Neuronal stem cell (in vitro differentiated cells): ENCODE measurements at regions not wholly inside any gene's neighbourhood (a gene's known extent, or its start where the extent isn't known, plus 50 kb on each side); places are given as distances from the start of the nearest gene placed in this dataset.
"Not testable (repeated sequence)": the region's sequence is repeated elsewhere in the genome, so short reads cannot be mapped to it uniquely, and the experiment has no call there.

Experiments used
- DNase-seq: peaks from one replicate; pipeline ENCODE4 v3.0.0-alpha.2; 2013; ENCODE audit warnings: low spot score
- H2AFZ ChIP-seq: one replicate; pipeline ENCODE4 v1.6.1; 2013; ENCODE audit warnings: mild to moderate bottlenecking, low read length, inconsistent platforms
- H2AK5ac ChIP-seq: 2 replicates; pipeline ENCODE4 v1.6.1; 2013; ENCODE audit warnings: low read depth, mild to moderate bottlenecking, inconsistent platforms, low read length, moderate library complexity, mixed read lengths
- H2BK120ac ChIP-seq: 2 replicates; pipeline ENCODE4 v1.6.1; 2013; ENCODE audit warnings: low read depth, mild to moderate bottlenecking, inconsistent platforms, low read length, moderate library complexity, mixed read lengths
- H2BK12ac ChIP-seq: one replicate; pipeline ENCODE4 v1.6.1; 2013; ENCODE audit warnings: low read length, inconsistent platforms
- H2BK15ac ChIP-seq: 2 replicates; pipeline ENCODE4 v1.6.1; 2013; ENCODE audit warnings: mild to moderate bottlenecking, low read length, inconsistent platforms, mixed read lengths
- H2BK5ac ChIP-seq: one replicate; pipeline ENCODE4 v1.6.1; 2013; ENCODE audit warnings: inconsistent platforms, mild to moderate bottlenecking, low read length, moderate library complexity
- H3K14ac ChIP-seq: one replicate; pipeline ENCODE4 v1.6.1; 2013; ENCODE audit warnings: low read length, inconsistent platforms
- H3K18ac ChIP-seq: 2 replicates; pipeline ENCODE4 v1.6.1; 2013; ENCODE audit warnings: low read length, inconsistent platforms
- H3K23ac ChIP-seq: 2 replicates; pipeline ENCODE4 v1.6.1; 2013; ENCODE audit warnings: low read depth, mild to moderate bottlenecking, mixed read lengths, low read length, inconsistent platforms; ENCODE audit not compliant: poor library complexity
- H3K27ac ChIP-seq: replicated peaks from 3 replicates; pipeline ENCODE4 v1.5.1; 2013; ENCODE audit warnings: low read length, inconsistent platforms
- H3K27me3 ChIP-seq, 3 experiments: 2 replicates each; pipeline ENCODE4 v1.6.1; 2013; ENCODE audit warnings: low read length in 3 of 3, mild to moderate bottlenecking in 2 of 3, inconsistent platforms in 1 of 3, low read depth in 1 of 3, mixed read lengths in 1 of 3, moderate library complexity in 1 of 3; ENCODE audit not compliant: control insufficient read depth in 3 of 3, insufficient read depth in 3 of 3
- H3K36me3 ChIP-seq, 2 donors: replicated peaks in 1 of 2; 2 replicates each; pipeline ENCODE4 v1.6.1; 2013; ENCODE audit warnings: low read length in 2 of 2; ENCODE audit not compliant: control insufficient read depth in 2 of 2, insufficient read depth in 2 of 2
- H3K4ac ChIP-seq: 2 replicates; pipeline ENCODE4 v1.6.1; 2013; ENCODE audit warnings: inconsistent platforms, mild to moderate bottlenecking, low read length, moderate library complexity
- H3K4me1 ChIP-seq, 2 donors: 1 replicate in 1 of 2; 2 replicates in 1 of 2; pipeline ENCODE4 v1.6.1; 2013; ENCODE audit warnings: low read length in 2 of 2, low read depth in 1 of 2; ENCODE audit not compliant: control insufficient read depth in 2 of 2, insufficient read depth in 1 of 2
- H3K4me2 ChIP-seq: one replicate; pipeline ENCODE4 v1.6.1; 2013; ENCODE audit warnings: mild to moderate bottlenecking, low read length, inconsistent platforms; ENCODE audit not compliant: insufficient read depth, poor library complexity, severe bottlenecking
- H3K4me3 ChIP-seq, 2 donors: 2 replicates each; pipeline ENCODE4 v1.5.1; 2013; ENCODE audit warnings: low read length in 2 of 2, mild to moderate bottlenecking in 2 of 2, inconsistent platforms in 1 of 2, moderate library complexity in 1 of 2
- H3K79me1 ChIP-seq: one replicate; pipeline ENCODE4 v1.6.1; 2013; ENCODE audit warnings: low read depth, mild to moderate bottlenecking, inconsistent platforms, low read length, moderate library complexity
- H3K9ac ChIP-seq: one replicate; pipeline ENCODE4 v1.6.1; 2013; ENCODE audit warnings: mild to moderate bottlenecking, low read depth, low read length, inconsistent platforms; ENCODE audit not compliant: poor library complexity
- H3K9me3 ChIP-seq, 2 donors: replicated peaks in 1 of 2; 2 replicates each; pipeline versions ENCODE3 to v1.6.1; 2013; ENCODE audit warnings: low read length in 2 of 2, mild to moderate bottlenecking in 2 of 2, inconsistent platforms in 1 of 2, low read depth in 1 of 2, mixed read lengths in 1 of 2, moderate library complexity in 1 of 2; ENCODE audit not compliant: control insufficient read depth in 2 of 2, insufficient read depth in 1 of 2
- H4K8ac ChIP-seq: one replicate; pipeline ENCODE4 v1.6.1; 2013; ENCODE audit warnings: low read depth, mild to moderate bottlenecking, inconsistent platforms, low read length, moderate library complexity
- H4K91ac ChIP-seq: one replicate; pipeline ENCODE4 v1.6.1; 2013; ENCODE audit warnings: low read length, low read depth, mild to moderate bottlenecking, inconsistent platforms; ENCODE audit not compliant: poor library complexity
- WGBS, 2 donors: extraction: QIAGEN DNeasy Blood & Tissue Kit; methylation state at CpG; one replicate each; pipeline ENCODE4 v1.1.7; 2013; ENCODE audit warnings: missing lambda C conversion rate in 2 of 2, mixed read lengths in 1 of 2; ENCODE audit not compliant: insufficient read length in 2 of 2, insufficient replicate concordance in 1 of 2; ENCODE audit errors: extremely low coverage in 2 of 2; 5-methylcytosine and 5-hydroxymethylcytosine counted together

DNA sequence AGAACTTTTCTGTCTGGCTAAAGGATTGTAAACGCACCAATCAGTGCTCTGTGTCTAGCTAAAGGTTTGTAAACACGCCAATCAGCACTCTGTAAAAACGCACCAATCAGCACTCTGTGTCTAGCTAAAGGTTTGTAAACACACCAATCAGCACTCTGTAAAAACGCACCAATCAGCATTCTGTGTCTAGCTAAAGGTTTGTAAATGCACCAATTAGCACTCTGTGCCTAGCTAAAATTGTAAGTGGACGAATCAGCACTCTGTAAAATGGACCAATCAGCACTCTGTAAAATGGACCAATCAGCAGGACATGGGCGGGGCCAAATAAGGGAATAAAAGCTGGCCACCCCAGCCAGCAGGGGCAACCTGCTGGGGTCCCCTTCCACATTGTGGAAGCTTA lies 134.1 kb downstream of the PSAT1 start:
- H2BK12ac ChIP-seq, H3K4me1 ChIP-seq, DNase-seq, H3K27me3 ChIP-seq, H3K14ac ChIP-seq, H3K4me3 ChIP-seq, H3K18ac ChIP-seq, H2BK120ac ChIP-seq, H4K91ac ChIP-seq, H4K8ac ChIP-seq, H3K9me3 ChIP-seq, H3K4me2 ChIP-seq, H3K4ac ChIP-seq, H3K79me1 ChIP-seq, H3K23ac ChIP-seq, H3K27ac ChIP-seq, H2BK15ac ChIP-seq, H2AK5ac ChIP-seq, H2AFZ ChIP-seq, H3K36me3 ChIP-seq, H2BK5ac ChIP-seq, H3K9ac ChIP-seq: not testable (repeated sequence)
- WGBS, 2 donors: no CpG with 5 or more reads among the region's 6 CpGs

DNA sequence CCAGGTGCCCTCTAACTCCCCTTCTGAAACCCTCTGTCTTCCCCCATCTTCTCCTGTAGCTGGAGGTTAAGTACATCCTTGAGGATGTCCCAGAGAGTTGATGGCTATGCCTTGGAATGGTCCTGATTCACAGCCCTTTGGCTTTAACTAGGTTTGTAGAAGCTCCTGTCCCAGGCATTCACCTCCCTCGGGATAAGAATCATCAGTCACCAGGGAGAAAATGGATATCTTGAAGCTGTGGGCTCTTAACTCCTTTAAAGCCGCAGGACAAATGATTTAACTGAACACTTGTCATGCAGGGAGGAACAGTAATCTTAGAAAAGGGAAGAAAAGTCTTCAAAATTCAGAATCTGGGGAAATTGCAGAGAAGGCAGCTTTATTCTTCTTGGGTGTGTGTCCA lies 139.9 kb downstream of the PSAT1 start:
- Histone ChIP-seq H3K27me3 (no peaks in the 10 kb centered on the region), H2AFZ (no peak overlapping the region), H2BK120ac (no peak overlapping the region), H2BK15ac (no peak overlapping the region), H3K36me3 (no peaks in the 10 kb centered on the region), H3K4me2 (no peak overlapping the region), H3K79me1 (no peaks in the 10 kb centered on the region), H3K4me1 (peaks cover 16 to 30% of the 10 kb centered on the region in 2 donors), H3K27ac (peak overlapping the region; percentile 86), H2BK5ac (no peak overlapping the region), H3K4me3 (no peak overlapping the region), H2BK12ac (no peak overlapping the region), H3K14ac (no peak overlapping the region), H3K4ac (no peak overlapping the region), H2AK5ac (no peak overlapping the region), H3K23ac (no peak overlapping the region), H3K9ac (no peak overlapping the region), H4K8ac (no peak overlapping the region), H3K18ac (peak overlapping the region; percentile 17), H4K91ac (no peak overlapping the region), H3K9me3 (no peaks in the 10 kb centered on the region)
- WGBS, 2 donors: no CpG with 5 or more reads among the region's 2 CpGs
- DNase-seq: no peak

GRCh38 chr9:78437296-78437695 lies 140.4 kb downstream of the PSAT1 start:
- Histone ChIP-seq H3K4me1 (peaks cover 16 to 30% of the 10 kb centered on the region in 2 donors), H3K9me3 (no peaks in the 10 kb centered on the region), H2BK5ac (no peak overlapping the region), H2AFZ (no peak overlapping the region), H2BK120ac (no peak overlapping the region), H3K14ac (no peak overlapping the region), H3K36me3 (no peaks in the 10 kb centered on the region), H3K18ac (no peak overlapping the region), H3K79me1 (no peaks in the 10 kb centered on the region), H3K4ac (no peak overlapping the region), H3K27me3 (no peaks in the 10 kb centered on the region), H2BK12ac (no peak overlapping the region), H2AK5ac (no peak overlapping the region), H3K23ac (no peak overlapping the region), H4K91ac (no peak overlapping the region), H4K8ac (no peak overlapping the region), H3K4me3 (no peak overlapping the region), H3K27ac (peak overlapping the region; percentile 86), H3K4me2 (no peak overlapping the region), H3K9ac (no peak overlapping the region), H2BK15ac (no peak overlapping the region)
- no CpG with 5 or more reads among the region's 2 CpGs for WGBS, 2 donors
- DNase-seq: no peak

DNA sequence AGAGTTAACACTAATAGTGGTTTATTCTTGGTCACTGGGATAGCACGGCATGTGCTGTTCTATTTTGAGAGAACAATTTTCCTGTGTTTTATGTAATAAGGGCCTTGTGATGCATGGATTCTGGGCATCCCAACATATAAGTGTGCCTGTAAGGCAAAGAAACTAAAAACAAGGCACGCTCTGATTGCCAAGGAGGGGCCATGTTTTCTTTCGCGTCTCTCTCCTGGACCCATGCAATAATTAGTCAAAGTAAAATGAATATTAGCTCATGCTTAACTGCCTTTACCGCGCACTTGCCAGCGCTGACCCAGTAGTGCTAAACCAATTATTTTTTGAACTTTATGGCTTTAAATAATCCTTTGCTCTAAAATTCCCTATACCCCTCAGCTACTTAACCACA lies 140.9 kb downstream of the PSAT1 start:
- Histone ChIP-seq H3K27ac (peak overlapping the region; percentile 86), H3K4me3 (no peak overlapping the region), H3K9ac (no peak overlapping the region), H4K8ac (no peak overlapping the region), H3K27me3 (no peaks in the 10 kb centered on the region), H3K18ac (no peak overlapping the region), H2BK15ac (no peak overlapping the region), H3K4me1 (peaks cover 16 to 30% of the 10 kb centered on the region in 2 donors), H3K14ac (no peak overlapping the region), H2BK12ac (no peak overlapping the region), H2BK5ac (no peak overlapping the region), H3K79me1 (no peaks in the 10 kb centered on the region), H2BK120ac (no peak overlapping the region), H3K4me2 (no peak overlapping the region), H3K36me3 (no peaks in the 10 kb centered on the region), H3K9me3 (no peaks in the 10 kb centered on the region), H2AFZ (no peak overlapping the region), H2AK5ac (no peak overlapping the region), H3K23ac (no peak overlapping the region), H3K4ac (no peak overlapping the region), H4K91ac (no peak overlapping the region)
- DNase-seq: no peak
- no CpG with 5 or more reads among the region's 7 CpGs for WGBS, 2 donors
